GM23338 (cell line): ENCODE measurements at regions not wholly inside any gene's neighbourhood (a gene's known extent, or its start where the extent isn't known, plus 50 kb on each side); places are given as distances from the start of the nearest gene placed in this dataset.

Experiments used
- ATAC-seq: fragments of 200-7000 bp; cut with Tn5 transposase; 3 replicates; pipeline ENCODE4 v1.9.1; 2020
- DNase-seq: peaks from one replicate; pipeline ENCODE4 v3.0.0-alpha.2; 2015; ENCODE audit warnings: low spot score
- H2AFZ ChIP-seq: fragments of 200-600 bp; sonication (generic); 2 replicates; pipeline ENCODE4 v1.8.0; 2016; ENCODE audit warnings: antibody characterized with exemption, mild to moderate bottlenecking, moderate library complexity
- H3F3A ChIP-seq: fragments of 200-600 bp; sonication (generic); replicated peaks from 2 replicates; pipeline ENCODE4 v1.8.0; 2017; ENCODE audit warnings: antibody characterized with exemption, mixed run types, low read depth
- H3K27ac ChIP-seq: fragments of 200-600 bp; sonication (generic); 2 replicates; pipeline ENCODE4 v1.6.1; 2016; ENCODE audit warnings: low read depth
- H3K27me3 ChIP-seq: fragments of 200-600 bp; sonication (generic); 2 replicates; pipeline ENCODE4 v1.8.0; 2016; ENCODE audit warnings: mild to moderate bottlenecking, mixed run types, moderate library complexity; ENCODE audit not compliant: insufficient read depth
- H3K36me3 ChIP-seq: fragments of 200-600 bp; sonication (generic); 2 replicates; pipeline ENCODE4 v1.8.0; 2016; ENCODE audit warnings: mild to moderate bottlenecking; ENCODE audit not compliant: insufficient read depth
- H3K4me1 ChIP-seq: fragments of 200-600 bp; sonication (generic); 2 replicates; pipeline ENCODE4 v1.8.0; 2016; ENCODE audit warnings: mild to moderate bottlenecking, moderate library complexity; ENCODE audit not compliant: insufficient read depth
- H3K4me2 ChIP-seq: fragments of 200-600 bp; sonication (generic); 2 replicates; pipeline ENCODE4 v1.7.1; 2017; ENCODE audit warnings: mixed run types
- H3K4me3 ChIP-seq: fragments of 200-600 bp; sonication (generic); 2 replicates; pipeline ENCODE4 v1.6.1; 2016; ENCODE audit warnings: mixed run types
- H3K79me2 ChIP-seq: fragments of 200-600 bp; sonication (generic); replicated peaks from 2 replicates; pipeline ENCODE4 v1.8.0; 2017; ENCODE audit warnings: mild to moderate bottlenecking; ENCODE audit not compliant: insufficient read depth
- H3K9me2 ChIP-seq: fragments of 200-600 bp; sonication (generic); 2 replicates; pipeline ENCODE4 v1.8.0; 2017; ENCODE audit not compliant: insufficient read depth
- H4K20me1 ChIP-seq: fragments of 200-600 bp; sonication (generic); replicated peaks from 2 replicates; pipeline ENCODE4 v1.8.0; 2017; ENCODE audit warnings: mild to moderate bottlenecking; ENCODE audit not compliant: insufficient read depth
- H3K27ac Mint-ChIP-seq: 2 replicates; pipeline ENCODE4 v1.8.0; 2020; ENCODE audit warnings: inconsistent platforms, mild to moderate bottlenecking, moderate library complexity, mixed read lengths
- H3K27me3 Mint-ChIP-seq: 3 replicates; pipeline ENCODE4 v1.8.0; 2022; ENCODE audit warnings: low read depth, mild to moderate bottlenecking, moderate library complexity, mixed read lengths, inconsistent platforms; ENCODE audit not compliant: insufficient read depth, poor library complexity
- H3K36me3 Mint-ChIP-seq: 3 replicates; pipeline ENCODE4 v1.8.0; 2021; ENCODE audit warnings: low read depth, mild to moderate bottlenecking, inconsistent platforms, moderate library complexity, mixed read lengths
- H3K4me1 Mint-ChIP-seq: 3 replicates; pipeline ENCODE4 v1.8.0; 2020; ENCODE audit warnings: mild to moderate bottlenecking, inconsistent platforms, mixed read lengths
- H3K4me3 Mint-ChIP-seq: 3 replicates; pipeline ENCODE4 v1.8.0; 2021; ENCODE audit warnings: moderate library complexity, mild to moderate bottlenecking, inconsistent platforms, mixed read lengths
- H3K9me3 Mint-ChIP-seq: 3 replicates; pipeline ENCODE4 v1.8.0; 2020; ENCODE audit warnings: moderate library complexity, mild to moderate bottlenecking, inconsistent platforms, mixed read lengths
- CREB1 ChIP-seq: fragments of 250-450 bp; sonication (Bioruptor Pico); IDR thresholded peaks from 2 replicates; pipeline ENCODE4 v1.5.0; 2020; ENCODE audit warnings: low read depth, mild to moderate bottlenecking, moderate library complexity
- EZH2 ChIP-seq: fragments of 200-600 bp; sonication (generic); IDR thresholded peaks from one replicate; pipeline ENCODE4 v1.8.0; 2017; ENCODE audit warnings: antibody characterized with exemption, mild to moderate bottlenecking, low read depth; ENCODE audit not compliant: unreplicated experiment
- EZH2phosphoT487 ChIP-seq: fragments of 200-600 bp; sonication (generic); IDR thresholded peaks from one replicate; pipeline ENCODE4 v1.8.1; 2018; ENCODE audit warnings: antibody characterized with exemption; ENCODE audit not compliant: unreplicated experiment
- JUNB ChIP-seq: IDR thresholded peaks from one replicate; pipeline ENCODE4 v1.6.1; 2016; ENCODE audit warnings: antibody characterized with exemption; ENCODE audit not compliant: unreplicated experiment
- NANOG ChIP-seq: IDR thresholded peaks from 2 replicates; pipeline ENCODE4 v1.6.1; 2016; ENCODE audit warnings: antibody characterized with exemption, borderline replicate concordance
- STAT1 ChIP-seq: IDR thresholded peaks from one replicate; pipeline ENCODE4 v1.6.1; 2016; ENCODE audit warnings: antibody characterized with exemption; ENCODE audit not compliant: unreplicated experiment
- ZNF462 ChIP-seq: fragments of 250-450 bp; sonication (Bioruptor Pico); IDR thresholded peaks from 2 replicates; pipeline ENCODE4 v1.5.0; 2020; ENCODE audit warnings: mild to moderate bottlenecking, moderate library complexity
- TF ChIP-seq, protein P1 (sequence below): IDR thresholded peaks from 2 replicates; pipeline ENCODE4 v1.6.1; 2016; ENCODE audit warnings: antibody characterized with exemption

GRCh38 chr3:153254361-153254760 lies 92.3 kb downstream of the RAP2B start (continued):
- TF ChIP-seq ZNF462 (CRISPR knock-in tag) (no peak), EZH2phosphoT487 (no peak), NANOG (no peak), JUNB (no peak)

GRCh38 chr3:153257673-153258351 lies 95.8 kb downstream of the RAP2B start:
- Histone ChIP-seq H3K4me1 (peaks cover 24% of the 10 kb centered on the region; the same call in 1 of the 2 replicates), H3K36me3 (no peaks in the 10 kb centered on the region), H3K9me2 (no peaks in the 10 kb centered on the region), H3F3A (no peaks in the 10 kb centered on the region), H3K4me3 (no peak overlapping the region), H3K4me2 (no peak overlapping the region), H4K20me1 (no peaks in the 10 kb centered on the region), H3K27me3 (no peaks in the 10 kb centered on the region), H2AFZ (no peak overlapping the region), H3K27ac (no peak overlapping the region), H3K79me2 (no peaks in the 10 kb centered on the region)
- no peak overlapping the region for H3K4me3 Mint-ChIP-seq
- no peak for DNase-seq
- no peaks in the 10 kb centered on the region for H3K27me3 Mint-ChIP-seq
- no peaks in the 10 kb centered on the region for H3K9me3 Mint-ChIP-seq
- no peak overlapping the region for H3K27ac Mint-ChIP-seq
- ATAC-seq, result no peak
- no peaks in the 10 kb centered on the region for H3K36me3 Mint-ChIP-seq
- no peak for TF ChIP-seq EZH2phosphoT487
- TF ChIP-seq STAT1, result no peak
- no peak for TF ChIP-seq CREB1 (CRISPR knock-in tag)
- TF ChIP-seq, protein P1, sequence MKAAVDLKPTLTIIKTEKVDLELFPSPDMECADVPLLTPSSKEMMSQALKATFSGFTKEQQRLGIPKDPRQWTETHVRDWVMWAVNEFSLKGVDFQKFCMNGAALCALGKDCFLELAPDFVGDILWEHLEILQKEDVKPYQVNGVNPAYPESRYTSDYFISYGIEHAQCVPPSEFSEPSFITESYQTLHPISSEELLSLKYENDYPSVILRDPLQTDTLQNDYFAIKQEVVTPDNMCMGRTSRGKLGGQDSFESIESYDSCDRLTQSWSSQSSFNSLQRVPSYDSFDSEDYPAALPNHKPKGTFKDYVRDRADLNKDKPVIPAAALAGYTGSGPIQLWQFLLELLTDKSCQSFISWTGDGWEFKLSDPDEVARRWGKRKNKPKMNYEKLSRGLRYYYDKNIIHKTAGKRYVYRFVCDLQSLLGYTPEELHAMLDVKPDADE, result no peak
- TF ChIP-seq ZNF462 (CRISPR knock-in tag), result no peak
- TF ChIP-seq EZH2, result no peak
- peaks cover 27% of the 10 kb centered on the region for H3K4me1 Mint-ChIP-seq
